ENCODE measurements at regions not wholly inside any gene's neighbourhood (a gene's known extent, or its start where the extent isn't known, plus 50 kb on each side); places are given as distances from the start of the nearest gene placed in this dataset.

DNA sequence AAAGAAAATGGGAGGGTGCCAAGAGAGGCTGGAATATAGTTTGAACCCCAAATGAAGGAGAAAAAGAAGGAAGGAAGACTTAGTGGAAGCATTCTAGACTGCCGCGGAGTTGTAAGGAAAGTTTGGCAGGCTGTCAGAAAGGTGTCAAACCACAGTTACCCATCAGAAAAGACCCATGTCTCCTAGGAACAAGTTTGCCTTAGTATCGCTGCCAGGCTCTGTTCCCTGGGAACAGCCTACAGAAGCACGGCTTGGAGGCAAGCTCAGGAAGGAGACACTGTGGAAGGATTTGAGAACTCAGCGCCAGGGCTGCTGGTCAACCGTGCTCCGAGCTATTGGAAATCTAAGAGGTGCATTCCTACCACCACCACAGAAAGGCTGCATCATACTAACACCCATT is 197.4 kb downstream of the RRAGC start:
- H3K27ac ChIP-seq (replicated peaks), result no peak overlapping the region
- no peak overlapping the region for H3K4me3 ChIP-seq (replicated peaks; ENCODE audit: insufficient read depth, low read length)
- no peak for TF ChIP-seq GABPA (IDR thresholded peaks at IDR 0.05; ENCODE audit: low read depth)
- TF ChIP-seq, protein P1, sequence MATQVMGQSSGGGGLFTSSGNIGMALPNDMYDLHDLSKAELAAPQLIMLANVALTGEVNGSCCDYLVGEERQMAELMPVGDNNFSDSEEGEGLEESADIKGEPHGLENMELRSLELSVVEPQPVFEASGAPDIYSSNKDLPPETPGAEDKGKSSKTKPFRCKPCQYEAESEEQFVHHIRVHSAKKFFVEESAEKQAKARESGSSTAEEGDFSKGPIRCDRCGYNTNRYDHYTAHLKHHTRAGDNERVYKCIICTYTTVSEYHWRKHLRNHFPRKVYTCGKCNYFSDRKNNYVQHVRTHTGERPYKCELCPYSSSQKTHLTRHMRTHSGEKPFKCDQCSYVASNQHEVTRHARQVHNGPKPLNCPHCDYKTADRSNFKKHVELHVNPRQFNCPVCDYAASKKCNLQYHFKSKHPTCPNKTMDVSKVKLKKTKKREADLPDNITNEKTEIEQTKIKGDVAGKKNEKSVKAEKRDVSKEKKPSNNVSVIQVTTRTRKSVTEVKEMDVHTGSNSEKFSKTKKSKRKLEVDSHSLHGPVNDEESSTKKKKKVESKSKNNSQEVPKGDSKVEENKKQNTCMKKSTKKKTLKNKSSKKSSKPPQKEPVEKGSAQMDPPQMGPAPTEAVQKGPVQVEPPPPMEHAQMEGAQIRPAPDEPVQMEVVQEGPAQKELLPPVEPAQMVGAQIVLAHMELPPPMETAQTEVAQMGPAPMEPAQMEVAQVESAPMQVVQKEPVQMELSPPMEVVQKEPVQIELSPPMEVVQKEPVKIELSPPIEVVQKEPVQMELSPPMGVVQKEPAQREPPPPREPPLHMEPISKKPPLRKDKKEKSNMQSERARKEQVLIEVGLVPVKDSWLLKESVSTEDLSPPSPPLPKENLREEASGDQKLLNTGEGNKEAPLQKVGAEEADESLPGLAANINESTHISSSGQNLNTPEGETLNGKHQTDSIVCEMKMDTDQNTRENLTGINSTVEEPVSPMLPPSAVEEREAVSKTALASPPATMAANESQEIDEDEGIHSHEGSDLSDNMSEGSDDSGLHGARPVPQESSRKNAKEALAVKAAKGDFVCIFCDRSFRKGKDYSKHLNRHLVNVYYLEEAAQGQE (IDR thresholded peaks at IDR 0.05; ENCODE audit: insufficient replicate concordance, low read depth), result no peak
- TF ChIP-seq POLR2AphosphoS5 (IDR thresholded peaks at IDR 0.05; ENCODE audit: low read depth), result no peak
- TF ChIP-seq SPI1 (IDR thresholded peaks at IDR 0.05; ENCODE audit: borderline replicate concordance, low read depth), result no peak
- TF ChIP-seq, protein P2, sequence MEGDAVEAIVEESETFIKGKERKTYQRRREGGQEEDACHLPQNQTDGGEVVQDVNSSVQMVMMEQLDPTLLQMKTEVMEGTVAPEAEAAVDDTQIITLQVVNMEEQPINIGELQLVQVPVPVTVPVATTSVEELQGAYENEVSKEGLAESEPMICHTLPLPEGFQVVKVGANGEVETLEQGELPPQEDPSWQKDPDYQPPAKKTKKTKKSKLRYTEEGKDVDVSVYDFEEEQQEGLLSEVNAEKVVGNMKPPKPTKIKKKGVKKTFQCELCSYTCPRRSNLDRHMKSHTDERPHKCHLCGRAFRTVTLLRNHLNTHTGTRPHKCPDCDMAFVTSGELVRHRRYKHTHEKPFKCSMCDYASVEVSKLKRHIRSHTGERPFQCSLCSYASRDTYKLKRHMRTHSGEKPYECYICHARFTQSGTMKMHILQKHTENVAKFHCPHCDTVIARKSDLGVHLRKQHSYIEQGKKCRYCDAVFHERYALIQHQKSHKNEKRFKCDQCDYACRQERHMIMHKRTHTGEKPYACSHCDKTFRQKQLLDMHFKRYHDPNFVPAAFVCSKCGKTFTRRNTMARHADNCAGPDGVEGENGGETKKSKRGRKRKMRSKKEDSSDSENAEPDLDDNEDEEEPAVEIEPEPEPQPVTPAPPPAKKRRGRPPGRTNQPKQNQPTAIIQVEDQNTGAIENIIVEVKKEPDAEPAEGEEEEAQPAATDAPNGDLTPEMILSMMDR (IDR thresholded peaks at IDR 0.05; ENCODE audit: insufficient read depth, low read length), result no peak
- no peaks in the 10 kb centered on the region for H3K27me3 ChIP-seq (ENCODE audit: insufficient read depth, poor library complexity, severe bottlenecking)
- DNase-seq (ENCODE audit: low read depth in 1 of 2, low spot score in 1 of 2), result no peak

DNA sequence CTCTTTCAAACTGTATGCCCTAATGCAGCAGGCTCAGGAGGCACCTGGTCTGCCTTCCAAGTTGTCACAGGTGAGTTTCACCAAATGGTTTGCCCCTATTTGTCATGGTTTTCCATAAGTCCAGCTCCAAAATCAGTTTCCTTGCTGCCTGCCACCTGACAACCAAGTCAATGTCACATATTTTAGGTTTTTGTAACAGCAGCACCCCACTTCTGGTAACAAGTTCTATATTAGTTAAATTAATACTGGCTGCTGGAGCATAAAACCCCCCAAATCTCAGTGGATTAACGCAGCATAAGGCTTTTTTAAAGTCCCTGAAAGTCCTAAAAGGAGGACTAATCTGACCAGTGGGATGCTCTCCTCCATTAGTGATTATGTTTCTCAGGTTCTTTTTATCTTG is 200.7 kb downstream of the RRAGC start:
- no peak for DNase-seq (ENCODE audit: low read depth in 1 of 2, low spot score in 1 of 2)
- H3K27ac ChIP-seq (replicated peaks), result no peak overlapping the region
- H3K27me3 ChIP-seq (ENCODE audit: insufficient read depth, poor library complexity, severe bottlenecking), result no peaks in the 10 kb centered on the region
- TF ChIP-seq, protein P2 (IDR thresholded peaks at IDR 0.05; ENCODE audit: insufficient read depth, low read length), result no peak
- TF ChIP-seq SPI1 (IDR thresholded peaks at IDR 0.05; ENCODE audit: borderline replicate concordance, low read depth) (no peak), POLR2AphosphoS5 (IDR thresholded peaks at IDR 0.05; ENCODE audit: low read depth) (no peak), GABPA (IDR thresholded peaks at IDR 0.05; ENCODE audit: low read depth) (no peak)
- TF ChIP-seq, protein P1 (IDR thresholded peaks at IDR 0.05; ENCODE audit: insufficient replicate concordance, low read depth), result no peak
- no peak overlapping the region for H3K4me3 ChIP-seq (replicated peaks; ENCODE audit: insufficient read depth, low read length)

DNA sequence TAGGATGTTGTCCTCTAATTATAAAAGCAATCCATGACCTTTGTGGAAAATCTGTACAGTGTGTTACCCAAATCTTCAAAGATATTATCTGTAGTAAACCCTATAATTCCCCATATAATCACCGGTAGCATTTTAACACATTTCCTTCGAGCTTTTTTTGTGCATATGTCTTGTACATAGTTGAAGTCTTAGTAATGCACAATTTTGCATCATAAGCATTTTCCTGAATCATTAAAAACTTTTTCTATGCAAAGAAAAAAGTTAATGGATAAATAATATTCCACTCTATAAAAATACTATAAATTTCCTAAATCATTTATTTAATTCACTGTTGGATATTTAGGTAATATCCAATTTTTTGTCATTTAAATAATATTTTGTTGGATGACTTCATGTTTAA is 201.7 kb downstream of the RRAGC start:
- H3K27ac ChIP-seq (replicated peaks), result no peak overlapping the region
- TF ChIP-seq SPI1 (IDR thresholded peaks at IDR 0.05; ENCODE audit: borderline replicate concordance, low read depth) (no peak), POLR2AphosphoS5 (IDR thresholded peaks at IDR 0.05; ENCODE audit: low read depth) (no peak), GABPA (IDR thresholded peaks at IDR 0.05; ENCODE audit: low read depth) (no peak)
- TF ChIP-seq, protein P1 (IDR thresholded peaks at IDR 0.05; ENCODE audit: insufficient replicate concordance, low read depth), result no peak
- TF ChIP-seq, protein P2 (IDR thresholded peaks at IDR 0.05; ENCODE audit: insufficient read depth, low read length), result no peak
- H3K4me3 ChIP-seq (replicated peaks; ENCODE audit: insufficient read depth, low read length), result no peak overlapping the region
- no peaks in the 10 kb centered on the region for H3K27me3 ChIP-seq (ENCODE audit: insufficient read depth, poor library complexity, severe bottlenecking)
- no peak for DNase-seq (ENCODE audit: low read depth in 1 of 2, low spot score in 1 of 2)

Measured in HL-60 (cell line).